ENCODE measurements at regions not wholly inside any gene's neighbourhood (a gene's known extent, or its start where the extent isn't known, plus 50 kb on each side); places are given as distances from the start of the nearest gene placed in this dataset.

- TF ChIP-seq, protein P1, sequence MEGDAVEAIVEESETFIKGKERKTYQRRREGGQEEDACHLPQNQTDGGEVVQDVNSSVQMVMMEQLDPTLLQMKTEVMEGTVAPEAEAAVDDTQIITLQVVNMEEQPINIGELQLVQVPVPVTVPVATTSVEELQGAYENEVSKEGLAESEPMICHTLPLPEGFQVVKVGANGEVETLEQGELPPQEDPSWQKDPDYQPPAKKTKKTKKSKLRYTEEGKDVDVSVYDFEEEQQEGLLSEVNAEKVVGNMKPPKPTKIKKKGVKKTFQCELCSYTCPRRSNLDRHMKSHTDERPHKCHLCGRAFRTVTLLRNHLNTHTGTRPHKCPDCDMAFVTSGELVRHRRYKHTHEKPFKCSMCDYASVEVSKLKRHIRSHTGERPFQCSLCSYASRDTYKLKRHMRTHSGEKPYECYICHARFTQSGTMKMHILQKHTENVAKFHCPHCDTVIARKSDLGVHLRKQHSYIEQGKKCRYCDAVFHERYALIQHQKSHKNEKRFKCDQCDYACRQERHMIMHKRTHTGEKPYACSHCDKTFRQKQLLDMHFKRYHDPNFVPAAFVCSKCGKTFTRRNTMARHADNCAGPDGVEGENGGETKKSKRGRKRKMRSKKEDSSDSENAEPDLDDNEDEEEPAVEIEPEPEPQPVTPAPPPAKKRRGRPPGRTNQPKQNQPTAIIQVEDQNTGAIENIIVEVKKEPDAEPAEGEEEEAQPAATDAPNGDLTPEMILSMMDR (IDR thresholded peaks at IDR 0.05), result no peak
- no peak for TF ChIP-seq POLR2A (IDR thresholded peaks at IDR 0.05)
Observed at GRCh38 chr16:5820472-5820871, 722.9 kb upstream of the EEF2KMT start.
